GM23248 (cell line): ENCODE measurements at regions not wholly inside any gene's neighbourhood (a gene's known extent, or its start where the extent isn't known, plus 50 kb on each side); places are given as distances from the start of the nearest gene placed in this dataset.

Experiments
- DNase-seq: peaks from one replicate; pipeline ENCODE4 v3.0.0-alpha.2; 2015
- H2AFZ ChIP-seq: fragments of 200-600 bp; sonication (generic); 2 replicates; pipeline ENCODE4 v1.6.1; 2016; ENCODE audit warnings: antibody characterized with exemption
- H3F3A ChIP-seq: fragments of 200-600 bp; sonication (generic); 2 replicates; pipeline ENCODE4 v1.6.1; 2016; ENCODE audit warnings: mild to moderate bottlenecking, antibody characterized with exemption, mixed run types; ENCODE audit not compliant: insufficient read depth
- H3K27ac ChIP-seq: fragments of 200-600 bp; sonication (generic); 2 replicates; pipeline ENCODE4 v1.5.1; 2016; ENCODE audit warnings: mild to moderate bottlenecking
- H3K27me3 ChIP-seq: fragments of 200-600 bp; sonication (generic); replicated peaks from 2 replicates; pipeline ENCODE4 v1.6.1; 2016; ENCODE audit warnings: mild to moderate bottlenecking; ENCODE audit not compliant: insufficient read depth
- H3K36me3 ChIP-seq: fragments of 200-600 bp; sonication (generic); 2 replicates; pipeline ENCODE4 v1.6.1; 2016; ENCODE audit warnings: low read depth, mild to moderate bottlenecking
- H3K4me1 ChIP-seq: fragments of 200-600 bp; sonication (generic); 2 replicates; pipeline ENCODE4 v1.6.1; 2016; ENCODE audit warnings: mild to moderate bottlenecking; ENCODE audit not compliant: insufficient read depth
- H3K4me2 ChIP-seq: fragments of 200-600 bp; sonication (generic); one replicate; pipeline ENCODE4 v1.6.1; 2016; ENCODE audit warnings: mild to moderate bottlenecking; ENCODE audit not compliant: unreplicated experiment
- H3K4me3 ChIP-seq: fragments of 200-600 bp; sonication (generic); 2 replicates; pipeline ENCODE4 v1.5.1; 2016; ENCODE audit warnings: mild to moderate bottlenecking
- H3K79me2 ChIP-seq: fragments of 200-600 bp; sonication (generic); 2 replicates; pipeline ENCODE4 v1.6.1; 2016; ENCODE audit warnings: mild to moderate bottlenecking; ENCODE audit not compliant: insufficient read depth
- H3K9ac ChIP-seq: fragments of 200-600 bp; sonication (generic); 2 replicates; pipeline ENCODE4 v1.6.1; 2016; ENCODE audit warnings: mild to moderate bottlenecking
- H3K9me2 ChIP-seq: fragments of 200-600 bp; sonication (generic); 2 replicates; pipeline ENCODE4 v1.6.1; 2016; ENCODE audit warnings: mixed run types, mild to moderate bottlenecking, moderate library complexity; ENCODE audit not compliant: insufficient read depth
- H3K9me3 ChIP-seq: fragments of 200-600 bp; sonication (generic); one replicate; pipeline ENCODE4 v1.6.1; 2017; ENCODE audit warnings: low read depth
- H4K20me1 ChIP-seq: fragments of 200-600 bp; sonication (generic); 2 replicates; pipeline ENCODE4 v1.6.0; 2016; ENCODE audit not compliant: insufficient read depth
- EZH2 ChIP-seq: fragments of 200-600 bp; sonication (generic); IDR thresholded peaks from 2 replicates; pipeline ENCODE4 v1.6.1; 2018; ENCODE audit warnings: antibody characterized with exemption, mild to moderate bottlenecking; ENCODE audit not compliant: insufficient read depth, poor library complexity, severe bottlenecking
- EZH2phosphoT487 ChIP-seq: fragments of 200-600 bp; sonication (generic); IDR thresholded peaks from 2 replicates; pipeline ENCODE4 v1.6.1; 2018; ENCODE audit warnings: antibody characterized with exemption, moderate library complexity, mild to moderate bottlenecking, low read depth; ENCODE audit not compliant: insufficient read depth
- WGBS, 2 experiments: methylation state at CpG; one replicate each; pipeline ENCODE4 v1.1.6; 2015 to 2017; ENCODE audit warnings: low lambda C conversion rate in 2 of 2, low coverage in 1 of 2; ENCODE audit errors: missing lambda C conversion rate in 2 of 2; 5-methylcytosine and 5-hydroxymethylcytosine counted together
- in situ Hi-C: fragments of 300-500 bp; cut with MboI; formaldehyde crosslinking; loops from 2 replicates; pipeline ENCODE4 v1.15.0; 2020

GRCh38 chr3:67981077-67981476 is 326.7 kb upstream of the SUCLG2 start:
- no peaks in the 10 kb centered on the region for H3K27me3 ChIP-seq
- H3K9me2 ChIP-seq = no peaks in the 10 kb centered on the region
- H3K4me1 ChIP-seq = no peaks in the 10 kb centered on the region
- H2AFZ ChIP-seq = no peak overlapping the region
- no peaks in the 10 kb centered on the region for H3K79me2 ChIP-seq
- no peaks in the 10 kb centered on the region for H3K9me3 ChIP-seq
- H3F3A ChIP-seq = no peaks in the 10 kb centered on the region
- no peak overlapping the region for H3K4me3 ChIP-seq
- no peak for DNase-seq
- WGBS, 2 experiments = 22 to 28% methylated on average over 3 of the region's 3 CpGs
- no peak overlapping the region for H3K27ac ChIP-seq
- H3K9ac ChIP-seq = no peak overlapping the region
- H3K4me2 ChIP-seq = no peak overlapping the region
- no peaks in the 10 kb centered on the region for H3K36me3 ChIP-seq
- in situ Hi-C loops = no loop called here
- H4K20me1 ChIP-seq = no peaks in the 10 kb centered on the region
- TF ChIP-seq EZH2phosphoT487 = no peak
- no peak for TF ChIP-seq EZH2

GRCh38 chr3:67979342-67979741 is 324.9 kb upstream of the SUCLG2 start:
- Histone ChIP-seq H3K9ac (no peak overlapping the region), H2AFZ (no peak overlapping the region), H3F3A (no peaks in the 10 kb centered on the region), H3K4me2 (no peak overlapping the region), H3K9me2 (no peaks in the 10 kb centered on the region), H3K27me3 (no peaks in the 10 kb centered on the region), H3K79me2 (no peaks in the 10 kb centered on the region), H3K4me3 (no peak overlapping the region), H3K27ac (no peak overlapping the region), H4K20me1 (no peaks in the 10 kb centered on the region), H3K9me3 (no peaks in the 10 kb centered on the region), H3K36me3 (no peaks in the 10 kb centered on the region), H3K4me1 (no peaks in the 10 kb centered on the region)
- no peak for DNase-seq
- no peak for TF ChIP-seq EZH2phosphoT487
- TF ChIP-seq EZH2 = no peak
- in situ Hi-C loops = no loop called here

DNA sequence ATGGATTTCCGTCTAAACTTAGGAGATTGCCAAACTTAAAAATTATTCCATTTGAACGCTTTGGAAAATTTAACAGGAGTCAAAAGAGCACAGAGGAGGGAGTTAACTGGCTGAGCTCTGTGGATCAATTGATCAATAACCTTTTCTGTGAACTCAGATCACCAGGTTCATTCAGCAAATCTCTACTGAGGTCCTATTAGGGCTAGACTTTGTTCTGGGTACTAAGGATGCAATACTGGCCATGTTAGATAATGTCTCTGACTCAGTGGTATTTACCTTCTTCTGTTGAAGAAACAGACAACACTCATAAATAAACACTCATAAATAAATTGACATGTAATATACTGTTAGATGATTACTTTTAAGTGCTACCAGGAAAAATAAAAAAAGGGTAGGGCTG is 323.4 kb upstream of the SUCLG2 start:
- no peak overlapping the region for H2AFZ ChIP-seq
- no peak overlapping the region for H3K4me2 ChIP-seq
- no peak for DNase-seq
- TF ChIP-seq EZH2phosphoT487 (no peak), EZH2 (no peak)
- H3F3A ChIP-seq = no peaks in the 10 kb centered on the region
- WGBS, 2 experiments = 13 to 18% methylated on average over 2 of the region's 2 CpGs
- no peaks in the 10 kb centered on the region for H3K4me1 ChIP-seq
- no peaks in the 10 kb centered on the region for H3K9me3 ChIP-seq
- no peak overlapping the region for H3K27ac ChIP-seq
- H3K27me3 ChIP-seq = no peaks in the 10 kb centered on the region
- H3K4me3 ChIP-seq = no peak overlapping the region
- no peaks in the 10 kb centered on the region for H3K9me2 ChIP-seq
- no peaks in the 10 kb centered on the region for H3K79me2 ChIP-seq
- H3K36me3 ChIP-seq = no peaks in the 10 kb centered on the region
- in situ Hi-C loops = no loop called here
- no peak overlapping the region for H3K9ac ChIP-seq
- H4K20me1 ChIP-seq = no peaks in the 10 kb centered on the region

GRCh38 chr3:67976663-67977062 is 322.3 kb upstream of the SUCLG2 start:
- TF ChIP-seq EZH2 (no peak), EZH2phosphoT487 (no peak)

DNA sequence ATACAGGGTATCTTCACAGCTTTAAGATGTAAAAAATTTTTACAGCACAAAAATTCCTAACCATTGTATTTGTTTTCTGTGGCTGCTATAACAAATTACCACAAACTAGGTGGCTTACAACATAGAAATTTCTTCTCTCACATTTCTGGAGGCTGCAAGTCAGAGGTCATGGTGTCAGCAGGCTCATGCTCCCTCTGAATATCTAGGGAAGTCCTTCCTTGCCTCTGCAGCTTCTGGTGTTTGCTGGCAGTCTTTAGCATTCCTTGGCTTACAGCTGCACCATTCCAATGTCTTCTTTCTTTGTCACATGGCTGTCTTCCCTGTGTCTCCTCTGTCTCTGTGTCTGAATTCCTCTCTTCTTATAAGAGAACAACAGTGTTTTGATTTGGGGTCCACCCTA is 310.2 kb upstream of the SUCLG2 start:
- TF ChIP-seq EZH2phosphoT487 = no peak
- no peak for TF ChIP-seq EZH2
- Histone ChIP-seq H3F3A (no peaks in the 10 kb centered on the region), H3K27ac (no peak overlapping the region), H3K9ac (no peak overlapping the region), H3K9me3 (no peaks in the 10 kb centered on the region), H2AFZ (no peak overlapping the region), H3K9me2 (no peaks in the 10 kb centered on the region), H3K4me2 (no peak overlapping the region), H3K36me3 (no peaks in the 10 kb centered on the region), H4K20me1 (no peaks in the 10 kb centered on the region), H3K79me2 (no peaks in the 10 kb centered on the region), H3K4me3 (no peak overlapping the region), H3K4me1 (no peaks in the 10 kb centered on the region), H3K27me3 (no peaks in the 10 kb centered on the region)
- DNase-seq = no peak
- in situ Hi-C loops = no loop called here

More at GRCh38 chr3:67976663-67977062, 322.3 kb upstream of the SUCLG2 start:
- Histone ChIP-seq H3F3A (no peaks in the 10 kb centered on the region), H4K20me1 (no peaks in the 10 kb centered on the region), H3K36me3 (no peaks in the 10 kb centered on the region), H3K9me2 (no peaks in the 10 kb centered on the region), H2AFZ (no peak overlapping the region), H3K4me1 (no peaks in the 10 kb centered on the region), H3K27ac (no peak overlapping the region), H3K79me2 (no peaks in the 10 kb centered on the region), H3K9me3 (no peaks in the 10 kb centered on the region), H3K4me2 (no peak overlapping the region), H3K9ac (no peak overlapping the region), H3K4me3 (no peak overlapping the region), H3K27me3 (no peaks in the 10 kb centered on the region)
- WGBS, 2 experiments = 23 to 31% methylated on average over 2 of the region's 2 CpGs
- no peak for DNase-seq
- in situ Hi-C loops = no loop called here
